ENCODE measurements at regions not wholly inside any gene's neighbourhood (a gene's known extent, or its start where the extent isn't known, plus 50 kb on each side); places are given as distances from the start of the nearest gene placed in this dataset.

GRCh38 chr2:6793913-6794312 lies 71.8 kb downstream of the CMPK2 start:
- H3K4me3 Mint-ChIP-seq, result no peak overlapping the region
- no peaks in the 10 kb centered on the region for H3K4me1 Mint-ChIP-seq (ENCODE audit: low read depth)
- H3K36me3 Mint-ChIP-seq, result no peaks in the 10 kb centered on the region
- H3K27ac Mint-ChIP-seq, result no peak overlapping the region
- no peaks in the 10 kb centered on the region for H3K9me3 Mint-ChIP-seq (ENCODE audit: low read depth)
- H3K27me3 Mint-ChIP-seq, result no peaks in the 10 kb centered on the region

GRCh38 chr2:6794448-6794847 lies 71.3 kb downstream of the CMPK2 start:
- Mint-ChIP-seq H3K4me3 (no peak overlapping the region), H3K27ac (no peak overlapping the region), H3K9me3 (ENCODE audit: low read depth) (no peaks in the 10 kb centered on the region), H3K36me3 (no peaks in the 10 kb centered on the region), H3K27me3 (no peaks in the 10 kb centered on the region), H3K4me1 (ENCODE audit: low read depth) (no peaks in the 10 kb centered on the region)

Measured in activated naive CD8-positive, alpha-beta T cell (primary cell).